Stimulated activated CD4-positive, alpha-beta T cell treated with anti-CD3 and anti-CD28 coated beads, TNF-alpha, amount 100 ng/mL, for 1 hour (primary cell): ENCODE measurements at regions not wholly inside any gene's neighbourhood (a gene's known extent, or its start where the extent isn't known, plus 50 kb on each side); places are given as distances from the start of the nearest gene placed in this dataset.

ENCODE experiments used
- DNase-seq, 3 donors: peaks; one replicate each; pipeline ENCODE4 v3.0.0-alpha.2; 2020; ENCODE audit warnings: low read depth in 3 of 3, low spot score in 1 of 3

- no peak for DNase-seq
These were observed 477.5 kb downstream of the NUF2 start for GRCh38 chr1:163799190-163799805.

DNA sequence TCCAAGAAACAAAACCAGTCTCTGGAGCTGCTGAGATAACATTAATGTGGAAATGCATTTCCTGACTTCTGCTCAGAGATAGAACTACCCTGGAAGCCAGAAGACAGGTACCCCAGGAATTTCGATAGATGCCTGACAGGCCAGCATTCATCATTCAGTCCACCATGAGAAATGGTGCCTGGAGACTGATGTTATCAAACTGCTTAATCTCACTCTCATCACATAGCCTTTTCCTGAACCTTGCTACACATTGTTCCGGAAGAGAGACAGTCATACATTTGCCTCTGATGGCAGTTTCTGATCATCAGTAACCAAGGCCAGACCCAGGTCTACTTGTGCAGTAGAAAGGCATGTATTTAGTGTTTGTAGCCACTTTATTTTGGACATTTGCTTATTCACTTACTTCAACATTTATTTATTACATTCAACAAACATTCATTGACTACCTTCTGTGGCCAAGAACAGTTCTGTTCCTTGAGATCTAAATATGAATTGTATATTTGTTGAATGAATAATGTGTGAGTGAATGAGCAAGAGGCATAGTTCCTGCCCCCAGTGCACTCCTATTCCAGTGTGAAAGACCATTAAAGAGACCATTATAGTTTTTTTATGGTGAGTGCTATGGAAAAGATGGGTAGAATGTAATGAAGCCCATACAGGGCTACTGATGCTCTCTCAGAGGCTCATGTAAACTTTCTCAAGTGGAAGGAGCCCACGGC lies 485.7 kb downstream of the NUF2 start:
- DNase-seq, result no peak

DNA sequence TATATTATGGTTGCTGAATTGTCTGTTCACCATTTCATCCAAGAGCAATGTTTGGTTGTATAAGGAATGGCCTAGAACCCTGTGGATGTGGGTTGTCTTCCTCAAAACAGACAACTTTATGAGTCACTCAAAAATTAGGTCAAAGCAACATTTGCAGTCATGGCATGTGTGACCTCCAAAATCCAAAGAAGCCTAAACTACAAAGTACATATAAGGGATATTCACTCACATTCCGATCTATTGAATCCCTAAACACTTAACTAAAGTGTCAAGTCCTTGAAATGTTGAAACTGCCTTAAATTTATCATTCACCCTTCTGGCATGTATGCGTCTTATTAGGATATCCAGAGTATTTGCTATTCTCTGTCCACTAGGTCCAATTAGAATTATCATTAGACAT lies 491.5 kb downstream of the NUF2 start:
- DNase-seq, result no peak

- no peak for DNase-seq
These were observed 498.5 kb downstream of the NUF2 start for GRCh38 chr1:163820226-163820625.

DNA sequence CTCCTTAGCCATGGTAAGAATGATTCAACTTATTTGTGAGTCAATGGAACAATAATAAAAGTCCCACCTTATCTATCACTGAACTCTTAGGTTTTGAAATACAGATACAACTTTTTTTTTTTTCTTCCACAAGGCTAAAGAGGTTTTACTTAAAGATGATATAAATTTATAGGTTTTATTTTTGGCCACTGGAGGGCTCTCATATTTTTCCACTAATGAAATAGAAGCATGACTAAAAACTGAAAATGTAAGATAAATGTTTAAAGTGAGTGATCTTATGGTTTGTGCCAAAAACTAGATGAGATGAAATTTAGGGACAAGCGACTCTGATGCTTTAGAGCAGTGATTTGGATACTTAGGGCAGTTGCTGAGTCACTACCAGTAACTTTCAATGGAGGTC lies 499.0 kb downstream of the NUF2 start:
- DNase-seq, result no peak

- no peak for DNase-seq
These were observed 499.9 kb downstream of the NUF2 start for GRCh38 chr1:163821679-163822078.

- no peak for DNase-seq
These were observed 501.3 kb downstream of the NUF2 start for GRCh38 chr1:163823017-163823416.

- DNase-seq, result no peak
These were observed 502.3 kb downstream of the NUF2 start for GRCh38 chr1:163824006-163824405.

DNA sequence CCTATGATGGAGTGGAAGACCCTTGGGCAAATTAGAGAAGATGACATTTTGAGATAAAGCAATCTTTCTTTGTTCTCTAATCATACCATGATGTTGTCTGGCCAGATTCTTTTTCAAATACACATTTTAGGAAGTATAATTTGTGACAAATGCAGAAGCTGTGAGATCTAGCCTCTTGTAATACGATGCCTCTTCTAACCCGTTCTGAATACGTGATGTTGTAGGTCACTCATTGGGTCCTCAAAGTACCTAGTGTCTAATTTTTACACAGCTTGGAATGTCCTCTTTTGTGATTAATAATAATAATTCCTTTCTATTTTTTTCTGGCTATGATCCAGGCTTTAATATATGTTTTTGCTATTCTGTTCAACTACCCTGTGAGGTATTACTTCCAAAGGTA lies 502.7 kb downstream of the NUF2 start:
- no peak for DNase-seq

- DNase-seq, result no peak
These were observed 504.7 kb downstream of the NUF2 start for GRCh38 chr1:163826500-163826899.

DNA sequence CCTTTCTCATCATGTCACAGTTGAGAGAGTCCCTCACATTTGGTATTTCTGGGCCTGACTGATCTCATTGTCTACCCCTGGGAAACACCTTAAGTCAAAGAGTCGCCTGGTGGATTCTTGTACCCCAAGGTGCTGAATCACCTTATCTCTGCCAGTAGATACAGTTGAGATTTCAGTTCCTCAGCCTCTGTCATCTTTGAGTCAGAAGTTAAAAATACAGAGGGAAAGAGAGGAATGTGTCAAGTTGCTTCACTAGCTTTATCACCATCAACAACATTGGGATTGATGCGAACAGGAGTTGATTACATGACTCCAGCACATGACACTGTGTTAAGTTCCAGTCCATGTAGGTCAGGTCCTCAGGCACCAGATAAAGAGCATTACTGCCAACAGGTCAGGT lies 513.0 kb downstream of the NUF2 start:
- no peak for DNase-seq

DNA sequence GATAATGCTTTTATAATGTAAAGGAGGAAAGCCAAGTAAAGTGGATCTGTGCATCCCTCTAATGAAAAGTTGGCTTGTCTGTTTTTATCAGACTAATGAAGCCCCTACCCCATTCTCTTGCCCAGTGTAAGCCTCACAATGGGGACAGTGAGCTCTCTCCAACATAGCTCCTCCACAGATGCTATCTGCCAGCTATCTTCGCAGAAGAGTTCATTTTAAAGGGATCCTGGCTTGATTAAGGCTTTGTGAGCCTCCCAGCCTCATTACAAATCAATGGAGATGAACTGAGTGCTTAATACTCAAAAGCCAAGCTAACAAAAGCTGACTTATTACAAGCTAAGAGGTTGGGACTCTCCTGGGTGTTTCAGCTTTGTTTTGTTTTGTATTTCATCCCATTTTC lies 514.7 kb downstream of the NUF2 start:
- no peak for DNase-seq

GRCh38 chr1:163837206-163837605 lies 515.5 kb downstream of the NUF2 start:
- DNase-seq, result no peak

DNA sequence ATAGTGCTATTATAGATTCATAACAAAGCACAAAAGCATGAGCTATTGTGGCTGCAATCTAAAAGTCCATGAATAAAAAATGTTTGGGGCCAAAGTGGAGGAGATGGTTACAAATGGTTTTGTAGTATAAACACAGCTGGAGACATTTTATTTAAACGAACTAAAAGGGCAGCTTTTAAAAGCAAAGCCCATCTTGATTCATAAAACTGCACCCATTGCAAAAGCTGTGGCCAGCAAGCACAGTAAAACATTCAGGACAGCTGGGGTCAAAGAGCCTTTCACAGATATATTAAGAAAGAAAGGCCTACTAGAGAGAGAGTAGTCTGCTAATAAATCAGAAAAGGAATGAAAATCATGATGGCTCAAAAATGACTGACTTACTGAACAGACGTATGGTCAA lies 520.8 kb downstream of the NUF2 start:
- no peak for DNase-seq

DNA sequence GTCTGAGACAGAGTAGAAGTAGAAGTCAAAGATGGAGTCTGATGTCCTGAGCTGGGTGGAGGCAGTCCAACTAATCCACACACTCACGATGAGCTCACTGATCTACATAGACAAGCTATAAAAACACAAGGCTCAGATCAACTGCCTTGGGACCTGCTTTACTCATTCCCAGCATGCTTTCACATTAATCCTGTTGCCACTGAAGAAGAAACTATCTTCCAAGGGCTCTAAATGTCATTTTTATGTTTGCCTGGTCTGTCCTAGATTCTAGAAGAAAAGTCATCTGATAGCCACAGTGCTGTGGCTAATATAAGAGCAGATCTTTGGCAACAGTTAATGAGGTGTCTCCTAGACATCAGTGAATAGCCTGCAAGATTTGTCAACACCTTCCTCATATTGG lies 522.7 kb downstream of the NUF2 start:
- no peak for DNase-seq

DNA sequence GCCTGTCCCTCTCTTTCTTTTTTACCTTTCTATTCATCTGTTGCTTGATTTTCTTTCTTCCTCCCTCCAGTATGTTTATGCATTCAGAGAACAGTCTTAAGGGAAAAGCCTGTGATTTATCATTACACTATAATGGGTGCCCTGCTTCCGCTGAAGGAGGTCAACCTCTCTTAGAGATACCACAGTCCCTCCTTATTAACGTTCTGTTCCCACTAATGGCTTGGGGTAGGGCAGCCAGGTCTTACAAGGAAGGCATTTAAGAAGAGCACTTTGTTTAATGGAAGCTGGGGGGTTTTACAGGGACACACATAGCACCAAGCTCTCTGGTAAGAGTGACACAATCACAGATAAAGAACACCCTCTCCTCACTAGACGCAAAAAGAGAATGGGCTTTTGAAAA lies 523.5 kb downstream of the NUF2 start:
- no peak for DNase-seq

DNA sequence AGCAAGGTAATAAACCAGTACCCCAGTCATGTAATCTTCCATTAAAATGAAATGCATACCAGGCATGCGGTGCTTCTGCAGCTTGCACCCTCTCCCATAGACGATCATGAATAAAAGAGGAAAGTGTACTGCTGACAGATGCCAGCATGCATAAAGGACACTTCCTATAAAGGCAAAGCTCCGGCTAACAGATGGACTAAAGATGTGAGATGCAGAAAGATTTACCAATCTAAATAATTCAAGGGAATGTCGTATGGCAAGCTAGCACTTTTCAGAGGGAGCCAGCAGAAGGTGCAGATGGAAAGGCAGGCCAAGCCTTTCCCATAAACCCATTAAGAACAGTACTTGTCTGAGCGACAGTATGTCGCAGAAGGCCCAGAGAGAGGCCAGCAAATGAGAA lies 542.0 kb downstream of the NUF2 start:
- no peak for DNase-seq

DNA sequence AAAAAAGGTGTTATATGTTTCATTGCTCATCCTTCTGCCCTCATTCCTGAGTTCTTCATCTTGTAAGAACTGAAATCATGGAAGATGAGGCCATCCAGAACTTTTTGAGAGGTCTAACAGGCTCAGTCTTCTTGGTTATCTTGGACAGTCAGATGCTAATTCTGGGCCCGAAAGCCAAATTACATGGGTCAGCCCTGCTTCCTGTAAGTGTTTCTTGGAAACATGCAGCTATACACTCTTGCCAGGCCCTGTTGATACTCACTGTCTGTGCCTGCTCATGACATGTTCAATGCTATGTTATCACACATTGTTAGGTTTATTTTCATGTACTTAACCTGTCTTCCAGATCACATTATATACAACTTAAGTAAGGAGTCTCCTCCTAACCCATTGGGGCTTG lies 542.5 kb downstream of the NUF2 start:
- no peak for DNase-seq

- no peak for DNase-seq
These were observed 544.8 kb downstream of the NUF2 start for GRCh38 chr1:163866564-163866963.

DNA sequence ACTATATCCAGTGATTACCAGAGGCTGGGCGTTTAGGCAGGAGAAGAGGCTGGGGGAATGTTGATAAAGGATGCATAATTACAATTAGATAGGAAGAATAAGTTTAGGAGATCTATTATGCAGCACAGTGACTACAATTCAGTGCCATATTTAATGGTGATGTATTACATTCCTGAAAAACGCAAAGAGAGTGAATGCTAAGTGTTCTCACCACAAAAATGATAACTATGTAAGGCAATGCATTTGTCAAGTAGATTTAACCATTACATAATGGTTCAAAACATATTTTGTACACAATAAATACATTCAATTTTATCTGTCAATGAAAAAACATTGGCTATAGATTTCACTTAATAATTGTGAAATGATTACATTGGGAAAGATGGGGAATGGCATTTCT lies 548.9 kb downstream of the NUF2 start:
- no peak for DNase-seq

DNA sequence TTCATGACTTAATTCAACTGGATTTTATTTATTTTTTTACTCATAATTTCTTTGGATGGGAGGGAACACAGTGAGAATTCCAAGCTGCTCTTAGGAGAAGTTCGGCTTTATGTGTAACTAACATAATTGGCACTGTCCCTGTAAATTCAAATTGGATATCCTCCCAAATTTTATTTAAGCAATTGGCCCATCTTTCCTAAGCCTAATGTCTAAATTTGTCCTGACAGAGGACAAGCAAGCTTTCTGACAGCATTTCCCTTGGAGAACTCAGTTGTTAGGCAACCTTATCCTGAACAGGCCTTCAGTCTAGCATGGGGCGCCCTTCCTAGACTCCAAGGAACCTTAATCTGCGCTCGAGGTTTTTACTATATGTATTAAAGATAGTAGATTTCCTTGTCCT lies 550.3 kb downstream of the NUF2 start:
- DNase-seq, result no peak

GRCh38 chr1:163874070-163874469 lies 552.3 kb downstream of the NUF2 start:
- DNase-seq, result no peak
